Posterior cingulate gyrus (tissue), 11 donors: ENCODE measurements at regions not wholly inside any gene's neighbourhood (a gene's known extent, or its start where the extent isn't known, plus 50 kb on each side); places are given as distances from the start of the nearest gene placed in this dataset.

Source experiments
- DNase-seq, 10 donors: peaks; one replicate each; pipeline versions ENCODE4 v3.0.0 to v3.0.0-alpha.2; 2020 to 2021; ENCODE audit warnings: mixed read lengths in 3 of 10
- intact Hi-C: fragments of 100-400 bp; cut with DNase I; formaldehyde crosslinking; loops from one replicate; pipeline ENCODE4 v1.15.1; 2023

DNA sequence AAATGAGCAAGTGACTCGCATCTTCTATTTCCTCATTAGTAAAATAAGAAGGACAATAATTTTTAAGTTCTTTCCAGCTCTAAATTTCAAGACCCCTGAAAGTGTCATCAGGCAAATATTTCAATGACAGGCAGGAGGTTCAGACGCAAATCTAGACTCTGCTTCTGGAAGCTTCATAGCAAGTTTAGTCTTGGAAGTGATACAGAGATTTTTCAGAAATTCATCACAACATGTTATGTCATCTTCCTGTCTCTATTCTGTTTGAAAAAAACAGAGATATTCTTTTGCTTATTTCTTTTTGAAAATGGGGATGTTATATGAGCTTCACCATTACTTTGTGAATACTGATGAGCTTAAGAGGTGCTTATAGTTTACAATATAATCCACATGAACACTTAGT lies 74.0 kb downstream of the C3orf85 start:
- intact Hi-C loops: no loop called here
- no peak for DNase-seq

DNA sequence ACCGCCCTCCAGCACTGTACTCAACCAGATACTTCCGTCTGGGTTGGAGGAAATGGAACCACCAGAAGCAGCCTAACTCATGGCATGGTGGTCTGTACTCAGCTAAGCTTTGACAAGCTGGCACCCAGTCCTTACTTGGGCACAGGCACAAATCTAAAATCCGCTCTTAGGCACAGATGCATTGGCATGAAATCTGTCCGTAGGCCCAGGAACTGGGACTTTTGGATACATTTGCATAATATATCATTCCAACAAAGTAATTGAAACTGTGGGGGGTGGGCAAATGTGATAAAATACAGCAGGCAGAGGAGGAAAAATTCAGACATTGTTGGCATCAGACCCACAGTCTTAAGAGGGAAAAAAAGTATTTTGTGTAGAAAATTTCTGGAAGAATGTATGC lies 75.4 kb downstream of the C3orf85 start:
- DNase-seq: no peak
- intact Hi-C loops: no loop called here

DNA sequence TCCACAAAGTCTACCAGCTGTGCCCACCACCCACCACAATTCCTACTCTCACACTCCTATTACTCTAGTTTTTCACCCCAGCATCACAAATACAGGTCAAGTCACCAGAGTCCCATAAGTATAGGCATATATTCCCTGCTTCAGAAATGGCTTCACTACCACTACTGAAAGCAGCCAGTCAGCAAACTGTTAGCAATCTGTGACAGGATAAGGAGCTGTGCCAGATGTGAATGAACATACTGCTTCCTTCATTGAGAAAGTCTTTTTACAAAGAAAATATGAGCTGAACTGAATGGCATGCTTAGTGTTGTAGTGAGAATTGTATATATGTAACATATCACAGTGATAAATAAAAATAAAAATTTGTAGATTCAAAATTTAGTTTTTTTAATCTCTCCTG lies 76.8 kb downstream of the C3orf85 start:
- intact Hi-C loops: no loop called here
- no peak for DNase-seq

DNA sequence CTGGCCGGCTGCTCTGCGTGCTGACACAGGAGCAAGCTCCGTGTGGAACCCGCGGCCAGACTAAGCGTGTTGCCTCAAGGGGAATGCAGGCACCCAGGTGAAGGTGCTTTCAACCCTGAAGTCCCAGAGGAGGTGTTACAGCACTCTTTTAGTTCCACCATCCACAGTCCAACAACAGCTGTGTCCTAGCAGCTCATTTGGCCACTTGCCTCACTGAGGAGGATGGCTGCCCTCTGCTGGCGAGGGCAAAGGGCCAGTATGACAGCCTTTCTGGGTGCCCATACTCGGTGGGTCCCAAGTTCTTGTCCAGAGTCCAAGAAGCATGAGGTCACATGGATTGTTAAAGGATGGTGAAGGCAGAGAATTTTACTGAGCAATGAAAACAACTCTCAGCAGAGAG lies 87.8 kb downstream of the C3orf85 start:
- intact Hi-C loops: no loop called here
- DNase-seq: peak in 1 of 10 donors; percentile 64

DNA sequence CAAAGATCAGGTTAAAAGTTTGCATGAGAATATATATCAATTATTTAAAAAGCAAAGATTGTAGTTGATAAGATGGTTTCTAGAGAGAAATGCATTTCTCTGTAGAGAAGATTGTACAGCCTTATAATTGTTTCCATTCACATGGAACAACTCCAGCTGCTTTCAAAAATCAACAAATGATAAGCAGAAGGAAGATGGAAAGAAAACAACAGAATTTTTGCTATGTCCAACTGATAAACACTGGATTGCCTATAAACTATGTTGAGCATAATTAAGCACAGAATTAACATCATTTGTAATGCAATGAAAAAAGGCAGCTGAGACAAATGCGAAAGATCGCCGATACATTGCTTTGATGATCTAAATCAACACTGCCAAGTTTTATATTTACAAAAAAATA lies 89.0 kb downstream of the C3orf85 start:
- no peak for DNase-seq
- intact Hi-C loops: no loop called here

DNA sequence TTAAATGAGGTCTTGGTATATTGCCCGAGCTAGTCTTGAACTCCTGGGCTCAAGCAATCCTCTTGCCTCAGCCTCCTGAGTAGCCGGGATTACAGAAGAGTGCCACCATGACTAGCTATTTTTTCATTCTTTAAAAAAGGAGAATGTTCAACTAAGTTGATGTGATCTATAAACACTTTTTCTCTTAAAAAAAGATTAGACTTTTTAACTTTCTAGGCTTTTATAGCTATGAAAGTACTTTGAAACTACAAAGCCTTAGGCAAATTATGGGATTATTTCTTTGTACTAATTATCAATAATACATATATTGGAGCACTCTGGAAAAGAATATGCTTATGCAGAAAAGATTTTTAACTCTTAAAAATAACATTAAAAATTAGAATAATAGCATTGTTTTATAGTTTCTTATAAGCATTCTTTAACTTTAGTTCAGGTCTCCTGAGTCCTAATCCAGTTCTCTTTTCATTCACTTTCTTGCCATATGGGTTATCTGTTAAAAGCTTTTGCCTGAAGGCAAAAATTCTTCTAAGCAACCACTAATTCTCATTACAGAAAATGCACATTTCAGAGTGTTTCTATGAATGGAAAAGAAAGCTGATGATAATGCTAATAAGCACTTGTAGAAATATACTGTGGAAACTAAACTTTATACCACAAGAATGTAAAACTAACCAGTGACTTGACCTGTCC lies 87.8 kb downstream of the DPPA2 start:
- DNase-seq: no peak
- intact Hi-C loops: no loop called here

DNA sequence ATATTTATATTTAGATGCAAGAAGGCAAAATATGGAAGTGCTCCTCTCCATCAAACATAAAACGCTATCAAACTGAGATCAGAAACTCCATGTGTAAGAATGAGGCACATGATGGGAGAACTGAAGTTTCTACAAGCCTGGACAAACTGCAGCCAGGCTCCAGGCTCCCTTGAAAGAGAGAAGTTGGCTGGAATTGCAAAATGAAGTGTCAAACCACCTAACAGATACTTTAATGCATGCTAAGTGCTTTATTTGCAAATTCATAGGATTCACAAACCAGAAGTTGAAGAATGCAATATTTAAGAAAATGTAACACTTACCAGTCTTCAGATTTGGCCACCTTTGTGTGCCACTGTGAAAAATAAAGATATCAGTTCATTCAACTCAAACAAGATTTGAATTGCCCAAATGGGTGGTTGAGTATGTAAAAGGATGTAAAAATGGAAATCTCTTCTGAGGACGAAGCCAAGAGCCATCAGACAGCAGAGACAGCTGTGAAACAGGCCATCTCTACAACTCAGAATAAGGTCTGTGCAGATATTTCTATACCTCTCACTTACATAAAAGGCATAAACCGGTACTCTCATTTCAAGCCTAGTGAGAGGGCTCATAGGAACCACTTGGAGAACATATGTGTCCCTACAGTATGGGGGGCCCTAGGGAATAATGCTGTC lies 87.0 kb downstream of the DPPA2 start:
- intact Hi-C loops: no loop called here
- no peak for DNase-seq

DNA sequence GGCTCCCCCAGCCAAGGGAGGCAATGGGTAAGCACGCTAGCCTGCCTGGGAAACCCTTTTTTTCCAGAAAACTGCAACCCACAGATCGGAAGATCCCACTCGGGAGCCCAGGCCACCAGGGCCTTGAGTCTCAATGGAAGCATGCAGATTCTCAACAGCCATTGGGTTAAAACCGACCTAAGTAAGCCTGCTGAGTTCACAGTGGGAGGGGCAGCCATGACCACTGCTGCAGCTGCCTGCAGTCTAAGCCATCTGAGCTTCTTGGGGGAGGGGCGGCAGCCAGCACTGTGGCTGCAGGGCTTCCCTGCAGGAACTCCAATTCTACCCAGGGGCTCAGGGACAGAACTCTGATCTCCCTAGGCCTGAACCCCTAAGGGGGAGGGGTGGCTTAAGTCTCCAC lies 82.0 kb downstream of the DPPA2 start:
- intact Hi-C loops: no loop called here

DNA sequence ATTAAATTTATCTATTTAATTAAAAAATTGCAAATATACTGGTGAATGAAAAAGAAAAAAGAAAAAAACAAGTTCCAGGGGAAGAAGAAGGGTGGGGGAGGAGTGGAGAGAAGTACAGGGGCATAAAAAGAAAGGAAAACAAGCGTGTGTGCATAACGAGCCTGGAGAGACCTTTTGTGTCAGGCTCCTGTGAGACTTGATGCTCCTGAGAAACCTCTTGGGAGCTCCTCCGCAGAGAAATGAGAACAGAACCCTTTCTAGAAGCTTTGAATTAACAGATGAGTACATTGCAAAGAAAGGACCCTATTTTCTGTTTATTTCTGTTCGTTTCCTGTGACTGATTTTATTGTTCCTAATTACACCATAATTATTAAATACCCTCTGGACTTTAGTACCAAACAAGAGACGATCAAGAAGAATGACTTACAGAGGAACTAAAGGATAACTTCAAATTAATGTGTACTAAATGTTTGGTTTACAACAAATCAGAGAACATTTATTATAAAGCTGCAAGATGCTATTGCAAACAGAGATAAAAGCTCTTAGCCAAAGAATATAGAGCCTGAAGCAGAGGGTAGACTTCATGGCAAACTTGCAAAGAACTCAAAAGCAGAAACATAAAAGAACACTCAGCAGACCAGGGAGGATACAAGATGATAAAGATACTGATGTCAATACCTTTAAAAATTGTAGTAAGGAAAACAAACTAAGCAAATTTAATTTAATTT lies 74.7 kb downstream of the DPPA2 start:
- DNase-seq: no peak
- intact Hi-C loops: no loop called here

More for the DNA sequence above, 82.0 kb downstream of the DPPA2 start:
- DNase-seq: no peak

DNA sequence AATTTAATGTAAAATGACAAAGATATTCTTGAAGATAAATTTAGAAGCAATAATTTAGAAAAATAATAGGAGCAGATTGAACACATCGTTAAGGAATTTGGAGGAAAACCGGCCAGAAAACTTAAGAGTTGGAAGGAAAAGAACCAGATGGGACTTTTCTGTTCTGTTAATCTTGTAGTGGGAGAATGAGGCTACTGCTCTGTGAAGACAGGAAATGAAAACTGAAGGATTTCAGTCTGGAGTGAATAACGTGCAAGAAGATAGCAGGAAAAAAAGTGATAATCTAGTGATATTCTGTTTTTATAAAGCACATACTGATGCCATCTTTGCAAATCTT lies 74.2 kb downstream of the DPPA2 start:
- no peak for DNase-seq
- intact Hi-C loops: no loop called here
